HG02798 (cell line): ENCODE measurements at regions not wholly inside any gene's neighbourhood (a gene's known extent, or its start where the extent isn't known, plus 50 kb on each side); places are given as distances from the start of the nearest gene placed in this dataset.

Experiments
- ATAC-seq: cut with Tn5 transposase; IDR thresholded peaks from one replicate; pipeline ENCODE4 v1.9.1; 2021; ENCODE audit warnings: mild to moderate bottlenecking; ENCODE audit not compliant: unreplicated experiment, poor library complexity

DNA sequence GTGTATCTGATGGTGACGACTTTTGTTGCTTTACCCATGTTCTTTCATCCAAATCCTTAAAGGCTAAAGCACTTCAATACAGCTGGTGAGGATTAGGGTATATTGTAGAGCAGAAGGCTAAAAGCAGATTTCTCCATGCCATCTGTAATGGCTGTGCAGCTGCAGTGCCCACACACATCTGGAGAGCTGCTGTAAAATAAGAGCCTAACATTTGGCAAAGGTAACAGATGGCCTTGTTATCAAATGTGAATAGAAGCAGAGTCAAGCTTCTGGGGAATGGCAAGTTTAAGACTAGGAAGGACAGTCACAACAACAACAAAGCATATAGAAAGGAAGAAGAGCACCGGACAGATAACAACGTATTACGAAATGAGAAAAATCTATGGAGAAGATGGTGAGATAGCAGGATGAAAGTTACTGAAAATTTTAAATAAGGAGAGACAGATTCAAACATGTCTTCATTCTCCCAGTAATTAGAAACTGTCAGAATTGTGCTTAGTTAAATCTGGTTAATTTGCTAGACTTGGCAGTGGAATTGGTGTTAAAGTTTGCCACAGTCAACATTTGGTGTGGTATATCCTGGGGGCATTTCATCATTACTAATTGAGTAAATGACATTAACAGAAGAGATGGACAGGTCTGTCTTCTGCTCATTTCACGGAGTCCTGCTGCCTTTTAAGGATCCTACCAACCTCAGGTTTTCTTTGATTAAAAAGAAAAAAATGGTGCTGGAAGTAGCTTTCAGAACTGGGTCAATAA lies 1093.2 kb downstream of the ADGRL2 start:
- no peak for ATAC-seq

DNA sequence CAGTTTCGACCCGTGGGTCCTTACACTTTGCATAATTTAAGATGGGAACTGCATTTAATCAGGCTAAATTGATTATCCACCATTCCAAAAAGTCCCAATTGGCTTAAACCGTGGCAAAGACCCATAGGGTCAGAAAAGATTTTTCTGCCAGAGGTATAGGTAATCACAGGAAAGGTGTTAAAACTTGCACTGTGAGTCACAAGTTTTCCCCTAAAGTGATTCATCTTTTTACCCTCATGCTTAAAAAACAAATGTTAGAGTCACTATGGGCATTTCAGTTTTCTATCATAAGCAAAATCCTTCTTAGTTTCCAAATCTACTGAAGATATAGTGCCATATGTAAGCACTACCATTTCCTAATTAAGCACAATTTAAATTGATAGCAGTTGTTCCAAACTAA lies 1079.8 kb downstream of the ADGRL2 start:
- ATAC-seq = no peak

DNA sequence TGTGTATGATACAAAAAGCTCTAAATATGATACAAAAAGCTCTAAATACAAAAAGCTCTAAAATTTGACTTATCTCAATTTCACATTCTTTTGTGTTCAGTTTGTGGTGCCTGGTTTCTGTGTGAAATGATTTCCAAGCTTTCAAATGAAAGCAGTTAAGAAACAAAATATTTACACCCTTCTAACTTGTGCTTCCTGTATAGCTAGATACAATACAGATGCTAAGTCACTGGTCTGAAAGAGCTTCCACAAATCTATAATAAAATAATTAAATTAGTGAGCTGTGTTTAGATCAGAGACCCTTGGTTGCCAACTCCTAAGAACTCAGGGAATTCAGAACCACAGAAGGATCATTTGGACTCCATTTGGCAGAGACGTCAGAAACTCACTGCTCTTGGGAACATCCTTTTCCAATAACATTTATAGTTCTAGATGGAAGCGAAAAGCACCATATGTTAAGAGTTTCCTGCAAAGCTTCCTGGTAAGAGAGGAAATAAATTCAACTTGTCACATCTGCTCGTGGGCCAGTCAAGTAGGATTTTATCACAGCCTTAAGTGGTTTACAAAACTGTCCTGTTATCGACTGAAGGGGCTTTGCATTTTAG lies 1079.1 kb downstream of the ADGRL2 start:
- ATAC-seq = no peak

DNA sequence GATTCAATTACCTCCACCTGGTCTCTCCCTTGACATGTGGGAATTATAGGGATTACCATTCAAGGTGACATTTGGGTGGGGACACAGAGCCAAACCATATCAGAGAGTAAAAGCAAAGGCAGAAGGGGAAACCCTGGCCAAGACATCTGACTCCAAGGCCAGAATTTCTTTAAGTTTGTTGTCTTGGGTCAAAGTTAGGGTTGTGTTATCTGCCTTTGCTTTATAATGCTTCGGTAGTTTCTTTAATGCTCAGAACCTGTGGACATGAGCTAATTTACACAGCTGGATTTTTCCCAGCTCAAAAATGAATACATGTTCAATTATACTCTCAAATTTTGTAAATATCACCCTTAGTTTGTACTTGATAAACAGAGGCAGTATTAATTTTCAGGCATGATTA lies 1074.4 kb downstream of the ADGRL2 start:
- no peak for ATAC-seq

DNA sequence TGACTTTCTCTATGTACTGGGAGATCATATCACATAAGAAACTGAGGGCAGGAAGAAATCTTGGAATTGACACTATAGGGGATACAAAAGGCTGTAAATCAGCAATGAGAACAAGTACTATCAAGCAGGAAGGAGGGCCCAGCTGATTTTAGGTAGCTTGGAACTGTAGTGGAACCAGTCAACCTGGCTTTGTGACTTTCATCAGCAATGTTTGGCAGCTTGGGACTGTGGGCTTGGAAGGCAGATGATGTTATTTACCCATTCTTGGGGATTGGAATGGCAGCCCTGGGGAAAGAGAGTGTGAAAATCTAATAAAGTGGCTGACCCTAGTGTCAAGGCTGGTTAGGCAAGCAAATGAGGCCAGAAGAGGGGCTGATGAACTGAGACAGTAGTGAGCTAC lies 1073.3 kb downstream of the ADGRL2 start:
- ATAC-seq = no peak

DNA sequence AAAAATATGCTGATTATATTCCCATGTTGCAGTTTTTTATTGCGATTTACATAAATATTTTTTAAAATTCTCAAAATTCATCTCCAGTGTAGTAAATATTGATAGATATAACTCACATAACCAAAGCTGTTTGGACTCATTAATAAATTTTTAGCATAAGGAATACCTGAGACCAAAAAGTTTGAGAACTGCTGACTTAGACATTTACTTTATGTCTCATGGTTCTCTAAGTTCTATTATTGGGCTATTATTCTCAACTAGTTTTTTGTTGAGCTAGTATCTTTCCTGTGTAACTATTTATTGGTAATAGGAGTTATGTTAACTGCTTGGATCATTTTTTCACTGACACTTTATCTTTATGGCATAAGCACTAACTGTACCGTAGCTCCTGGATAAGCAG lies 1069.6 kb downstream of the ADGRL2 start:
- no peak for ATAC-seq

DNA sequence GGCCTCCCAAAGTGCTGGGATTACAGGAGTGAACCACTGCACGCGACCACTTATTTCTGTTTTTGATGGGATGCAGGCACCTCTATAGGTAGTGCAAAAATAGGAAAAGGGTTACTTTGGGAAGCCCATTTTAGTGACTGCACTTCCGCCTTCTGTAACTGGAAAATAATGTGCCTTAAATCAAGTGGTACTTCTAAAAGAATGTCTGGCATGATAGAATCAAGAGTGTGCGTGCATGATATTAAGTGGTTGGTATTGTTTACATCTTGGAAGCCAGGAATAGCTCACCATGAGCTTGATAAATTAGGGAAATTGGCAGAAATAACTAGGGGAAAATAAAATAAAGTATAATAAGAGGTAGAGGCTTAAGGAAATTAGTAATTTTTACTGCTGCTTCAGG lies 1067.0 kb downstream of the ADGRL2 start:
- no peak for ATAC-seq

DNA sequence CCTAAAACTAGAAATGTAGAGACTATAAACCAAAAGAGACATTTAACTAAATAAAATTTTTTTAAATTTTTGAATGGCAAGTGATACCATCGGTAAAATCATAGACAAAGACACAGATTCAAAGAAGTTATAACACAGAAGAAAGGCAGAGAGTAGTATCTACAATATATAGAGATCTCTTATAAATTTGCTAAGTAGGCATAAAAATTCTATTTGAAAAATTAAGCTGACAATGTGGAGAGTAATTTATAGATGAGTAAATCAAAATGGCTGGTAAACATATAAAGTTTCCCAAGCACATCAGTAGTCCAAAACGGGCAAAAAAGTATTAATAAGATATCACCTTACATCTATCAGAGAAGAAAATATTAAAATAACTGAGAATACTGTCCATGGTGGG lies 1061.0 kb downstream of the ADGRL2 start:
- ATAC-seq = no peak

DNA sequence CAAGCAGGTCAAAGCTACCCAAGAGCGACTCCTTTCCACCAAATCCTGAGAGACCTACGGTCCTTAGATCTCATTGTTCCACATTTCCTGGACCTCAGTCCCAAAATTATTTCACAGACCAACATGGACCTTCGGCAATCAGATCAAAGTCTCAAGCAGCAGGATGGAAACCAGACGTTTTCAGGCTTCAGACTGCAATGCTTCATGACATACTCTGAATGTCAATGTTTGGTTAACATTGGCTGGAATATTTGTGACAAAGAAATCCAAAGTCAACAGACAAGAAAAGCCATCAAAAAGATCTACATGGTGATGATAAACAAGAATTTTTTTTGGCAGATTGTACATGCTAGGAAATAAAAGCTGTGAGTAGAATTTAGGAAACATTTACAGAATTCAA lies 1057.3 kb downstream of the ADGRL2 start:
- ATAC-seq = no peak

DNA sequence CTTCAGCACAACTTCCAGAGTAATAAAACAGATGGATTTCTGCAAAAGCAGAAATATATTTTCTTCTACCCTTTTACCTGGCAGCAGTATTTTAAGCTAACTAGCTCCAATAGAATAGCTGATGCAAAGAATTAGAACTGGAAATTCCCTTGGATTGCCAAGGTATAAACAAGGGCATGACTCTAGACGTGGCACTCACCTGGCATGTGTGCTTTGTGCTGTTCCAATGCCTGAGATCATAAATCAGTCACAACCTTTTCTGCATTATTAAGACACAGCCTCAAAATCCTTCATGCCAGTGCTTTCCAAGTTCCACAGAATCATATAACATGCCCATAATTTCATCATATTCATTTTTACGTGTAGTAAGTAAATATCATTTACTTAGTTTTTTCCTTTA lies 1048.7 kb downstream of the ADGRL2 start:
- ATAC-seq = no peak

DNA sequence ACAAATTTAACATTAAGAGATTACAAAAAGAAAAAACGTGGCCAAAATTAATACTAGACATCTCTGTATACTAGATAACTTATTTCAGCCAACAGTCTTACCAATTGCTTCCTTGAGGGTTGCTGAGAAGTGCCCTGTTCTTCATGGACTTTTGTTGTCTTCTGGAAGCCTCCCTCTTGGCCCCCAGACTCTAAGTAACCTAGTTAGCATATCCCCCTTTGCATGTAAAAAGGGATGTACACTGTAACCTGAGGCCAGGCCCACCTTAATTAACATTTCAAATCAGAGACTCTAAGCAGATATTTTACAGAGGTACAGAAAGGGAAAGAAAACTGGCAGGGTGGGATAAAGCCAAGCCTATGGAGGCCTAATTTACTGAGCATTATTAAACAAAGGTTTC lies 1047.3 kb downstream of the ADGRL2 start:
- ATAC-seq = no peak

DNA sequence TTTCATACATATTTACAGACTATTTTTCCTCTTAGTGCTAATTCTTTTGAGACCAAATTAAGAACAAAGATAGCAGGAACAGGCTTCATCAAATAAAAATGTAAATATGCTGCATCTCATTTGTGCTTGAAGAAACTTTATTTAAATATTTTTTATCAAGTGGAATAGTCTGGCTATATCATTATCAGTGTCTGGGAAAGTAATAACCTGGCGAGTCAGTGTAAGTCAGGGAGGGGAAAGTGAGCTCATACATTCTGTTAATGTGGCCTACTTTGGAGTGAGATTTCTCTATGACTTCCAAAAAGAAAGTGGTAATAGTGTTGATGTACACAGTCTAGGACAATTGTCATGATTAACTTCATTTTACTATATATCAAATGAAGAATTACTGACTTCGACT lies 1045.1 kb downstream of the ADGRL2 start:
- no peak for ATAC-seq

DNA sequence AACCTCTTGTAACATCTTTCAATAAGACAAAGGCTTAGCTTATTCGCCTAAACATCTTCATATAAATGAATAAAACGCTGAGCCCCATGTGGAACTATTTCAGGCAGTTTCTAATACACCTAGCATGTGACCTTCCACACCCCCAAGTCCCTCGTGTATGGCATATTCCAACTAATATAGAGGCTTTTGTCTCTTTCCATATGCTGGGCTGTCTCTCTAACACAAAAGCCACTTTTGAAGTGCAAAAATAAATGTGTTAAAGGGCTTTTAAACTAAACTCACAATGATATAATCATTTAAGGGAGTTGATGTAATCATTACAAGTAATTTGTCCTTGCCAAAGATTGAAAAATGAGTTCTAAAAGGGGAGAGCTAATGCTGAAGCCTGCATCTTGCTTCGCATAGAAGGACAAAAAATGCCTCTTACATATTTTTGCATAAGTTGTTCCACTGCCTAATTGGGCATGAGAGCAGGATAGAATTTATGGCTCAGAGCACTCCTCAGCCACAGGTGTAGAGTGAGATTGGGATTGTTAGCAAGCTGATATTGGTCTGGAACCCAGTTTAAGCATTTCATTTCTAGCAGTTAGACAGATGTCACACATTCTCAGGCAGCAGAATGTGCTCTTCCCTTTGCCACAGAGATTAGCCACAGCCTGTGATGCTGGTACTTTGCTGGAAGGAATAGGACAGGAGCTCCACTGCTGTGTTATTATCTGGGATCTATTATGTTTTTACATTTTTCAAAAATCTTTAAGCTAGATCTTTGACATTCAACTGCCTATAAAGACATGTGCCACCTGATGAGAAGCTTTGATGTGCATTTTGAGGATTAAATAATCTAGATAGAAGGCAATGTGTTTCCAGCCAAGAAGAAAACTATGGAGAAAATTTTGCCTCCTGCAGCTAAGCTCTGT lies 1044.4 kb downstream of the ADGRL2 start:
- ATAC-seq = no peak

DNA sequence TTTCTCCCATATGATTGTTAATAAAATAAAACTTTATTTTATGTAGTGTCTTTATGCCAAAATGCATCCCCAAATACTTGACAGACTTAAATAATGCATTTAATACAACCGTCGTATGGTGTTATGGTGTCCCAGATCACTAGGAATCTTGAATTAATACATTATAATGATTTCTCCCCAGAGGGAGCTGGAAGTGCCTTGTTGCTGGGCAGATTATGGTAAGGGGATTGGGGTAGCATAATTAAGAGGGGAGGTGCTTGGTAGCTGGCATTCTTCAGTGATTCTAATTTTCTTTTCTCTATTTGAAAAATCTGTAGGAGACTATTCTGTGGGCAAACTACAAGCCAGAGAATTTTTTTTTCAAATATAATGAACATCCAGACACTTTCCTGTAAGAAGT lies 1043.7 kb downstream of the ADGRL2 start:
- ATAC-seq = no peak

DNA sequence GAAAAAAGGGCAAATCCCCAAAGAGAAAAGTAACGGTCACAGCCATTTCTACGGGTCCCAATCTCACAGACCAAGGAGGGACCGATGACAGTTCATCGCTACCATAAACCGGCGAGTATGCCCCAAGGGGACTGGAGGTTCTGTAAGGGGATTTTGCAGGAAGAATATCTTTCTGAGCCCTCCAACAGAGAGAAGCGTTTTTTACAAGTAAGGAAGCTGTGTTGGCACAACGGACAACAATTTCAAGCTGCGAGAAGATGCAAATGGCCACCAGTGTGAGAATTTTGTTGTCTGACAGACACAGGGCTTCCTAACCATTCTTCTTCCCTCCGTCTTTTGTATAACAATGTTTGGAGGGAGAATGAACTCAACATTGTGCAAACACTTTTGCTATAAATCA lies 1043.1 kb downstream of the ADGRL2 start:
- ATAC-seq = no peak

DNA sequence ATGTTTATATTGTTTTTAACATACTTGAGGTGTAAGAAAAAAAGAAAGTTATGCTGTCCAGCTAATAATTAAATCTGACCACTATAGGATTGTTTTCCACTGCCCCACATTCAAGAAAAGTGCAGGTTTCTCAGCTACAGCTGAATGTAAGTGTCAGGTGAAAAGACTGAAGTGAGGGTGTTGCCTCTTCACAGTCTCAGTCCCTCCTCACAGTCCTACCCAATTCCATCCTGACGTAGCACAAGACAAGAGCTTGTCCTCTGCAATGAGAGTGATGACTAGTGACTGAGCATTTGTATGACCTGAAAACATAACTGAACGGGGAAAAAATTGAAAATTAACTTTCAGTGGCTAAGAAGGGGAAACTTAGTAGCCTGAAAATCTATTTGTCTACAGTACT lies 1039.5 kb downstream of the ADGRL2 start:
- no peak for ATAC-seq

DNA sequence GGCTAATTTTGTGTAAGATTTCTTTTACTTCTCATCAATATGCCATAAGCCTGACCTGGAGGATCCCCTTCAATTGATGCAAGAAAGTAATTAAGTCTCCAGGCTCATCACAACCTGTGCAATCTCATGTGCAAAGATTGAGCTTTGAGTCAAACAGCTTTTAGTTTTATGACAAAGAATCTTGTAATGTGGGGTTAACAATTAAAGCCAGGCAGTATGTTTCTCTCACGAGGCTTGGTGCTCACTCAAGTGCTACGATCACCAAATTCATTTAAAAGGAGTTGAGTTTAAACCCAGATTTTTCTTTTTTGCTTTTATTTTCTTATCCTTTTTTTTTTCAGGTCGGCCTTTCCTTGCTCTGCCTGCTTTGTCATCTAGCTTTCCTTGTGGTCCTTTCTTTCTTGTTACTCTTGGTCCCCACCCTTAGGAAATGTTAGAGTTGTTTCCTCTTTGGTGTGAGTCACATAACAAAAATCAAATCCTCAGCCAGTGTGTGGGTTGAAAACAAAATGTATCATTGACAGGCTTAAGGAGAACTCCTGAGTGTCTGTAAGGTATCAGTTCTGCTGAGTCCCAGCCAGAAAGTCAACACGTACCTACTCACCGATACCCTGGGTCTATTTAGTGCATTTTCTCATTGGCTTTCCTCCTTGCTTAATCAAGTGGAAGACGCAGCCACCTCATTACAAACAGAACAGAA lies 1037.2 kb downstream of the ADGRL2 start:
- ATAC-seq = no peak

DNA sequence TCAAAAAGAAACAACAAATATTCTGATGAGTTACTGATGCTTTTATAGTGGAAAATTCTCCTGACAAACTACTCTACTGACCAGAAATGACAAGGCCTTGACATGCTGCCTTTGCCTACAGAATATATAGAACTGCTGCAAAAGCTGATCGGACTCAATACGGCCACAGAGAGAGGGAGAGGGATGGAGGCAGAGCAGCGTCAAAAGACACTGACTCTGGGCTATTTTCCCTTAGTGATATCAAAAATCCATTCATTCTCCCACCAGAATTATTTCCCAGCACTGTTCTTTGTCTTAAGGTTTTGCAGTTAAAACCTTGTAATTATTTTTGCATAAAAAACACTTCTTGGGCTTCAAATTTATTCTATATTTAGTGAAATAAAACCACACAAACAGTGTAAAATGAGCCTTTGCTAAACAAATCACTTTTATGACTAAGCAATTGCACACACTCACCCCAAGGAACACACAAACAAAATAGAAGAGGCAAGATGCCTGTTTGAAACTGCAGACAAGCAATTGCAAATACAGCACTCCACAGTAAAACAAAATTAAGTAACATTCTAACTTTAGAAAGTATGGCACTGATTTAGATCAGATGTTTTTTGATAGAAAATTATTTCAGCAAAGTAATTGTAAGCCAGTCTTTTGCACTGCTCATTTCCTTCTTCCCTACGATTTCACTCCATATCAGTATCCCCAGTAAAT lies 1036.4 kb downstream of the ADGRL2 start:
- no peak for ATAC-seq

DNA sequence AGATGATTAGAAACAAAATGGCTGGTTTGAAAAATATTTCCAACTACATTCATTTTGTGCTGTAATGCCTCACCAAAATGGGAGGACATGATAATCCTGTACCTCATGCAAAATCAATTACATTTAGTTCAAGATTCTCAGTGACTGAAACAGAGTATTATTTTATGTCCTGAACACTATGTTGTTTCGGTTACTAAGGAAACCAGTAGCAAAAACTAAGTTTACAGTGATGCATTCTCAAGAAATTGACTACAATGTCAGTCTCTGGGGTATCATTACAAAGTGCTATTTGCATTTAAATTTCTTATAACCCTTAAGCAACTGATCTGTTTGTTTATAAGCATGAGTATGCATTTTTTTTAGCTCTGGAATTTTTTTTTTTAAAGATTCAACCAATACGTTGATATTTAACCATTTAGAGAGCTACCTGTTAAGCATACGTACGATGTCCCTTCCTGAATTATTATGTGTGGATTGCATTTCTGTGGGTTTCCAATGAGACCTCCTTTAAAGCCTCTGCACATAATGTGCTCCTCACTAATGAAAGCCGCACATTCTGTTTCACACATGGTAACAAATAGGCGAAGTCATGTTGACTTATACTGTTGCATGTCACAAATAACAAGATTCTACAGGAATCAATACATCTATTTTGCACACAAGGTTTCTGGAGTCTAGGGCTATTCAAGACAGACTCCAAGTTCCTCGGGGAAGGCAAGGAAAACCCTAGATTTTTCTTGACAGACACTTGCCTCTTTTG lies 1035.7 kb downstream of the ADGRL2 start:
- no peak for ATAC-seq
